Dedifferentiated amniotic fluid mesenchymal stem cell (primary cell): ENCODE measurements at regions not wholly inside any gene's neighbourhood (a gene's known extent, or its start where the extent isn't known, plus 50 kb on each side); places are given as distances from the start of the nearest gene placed in this dataset.
A peak's percentile ranks its signal among the peaks of the same experiment; 100 is the strongest.

Experiments used
- DNase-seq: peaks from one replicate; pipeline ENCODE4 v3.0.0-alpha.2; 2016; ENCODE audit errors: extremely low spot score

DNA sequence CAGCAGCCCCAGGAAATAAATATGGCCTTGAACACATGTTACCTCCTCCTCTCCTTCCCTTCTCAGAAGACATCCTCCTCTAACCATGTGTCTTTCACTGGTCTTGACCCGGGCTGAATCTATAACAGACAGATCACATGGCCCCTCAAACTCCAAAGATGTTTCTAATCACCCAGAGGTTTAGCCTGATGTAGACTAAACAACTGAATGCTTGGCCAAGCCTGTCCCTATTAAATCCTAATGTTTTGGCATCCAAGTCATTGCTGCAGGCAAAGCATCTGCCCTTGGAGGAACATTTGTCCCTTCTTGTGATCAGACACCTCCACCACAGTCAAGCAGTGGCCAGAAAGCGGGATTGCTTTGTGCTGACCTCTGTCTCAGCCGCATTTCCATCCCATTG lies 65.5 kb downstream of the ANKRD60 start:
- no peak for DNase-seq

GRCh38 chr20:58161192-58161591 lies 67.3 kb downstream of the ANKRD60 start:
- DNase-seq = no peak

DNA sequence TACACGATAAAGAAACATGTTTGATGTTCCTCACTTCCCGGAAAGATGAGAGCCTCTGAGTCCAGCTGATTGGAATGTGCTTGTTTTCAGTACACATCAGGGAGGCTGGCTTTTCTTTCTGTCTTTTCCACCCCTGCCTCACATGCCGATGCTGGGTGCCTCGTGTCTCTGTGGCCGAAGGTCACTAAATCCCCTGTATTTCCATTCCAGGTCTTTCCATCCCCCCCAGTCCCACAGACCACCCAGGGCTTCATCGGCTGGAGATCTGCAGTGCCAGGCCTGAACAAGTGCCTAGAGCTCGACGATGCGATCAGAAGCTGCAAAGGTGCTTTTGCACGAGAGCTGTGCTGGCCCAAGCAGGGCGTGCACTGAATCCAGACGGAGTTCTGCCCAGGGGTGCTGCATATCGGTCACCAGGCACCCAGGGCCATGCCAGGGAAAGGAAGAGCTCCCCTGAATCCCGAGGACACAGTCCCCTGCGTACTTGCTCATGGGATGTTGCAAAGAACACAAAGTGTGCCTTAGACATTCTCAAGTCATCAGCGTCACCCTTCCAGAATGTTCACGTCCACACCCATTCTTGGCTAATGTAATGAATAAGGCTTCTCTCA lies 67.9 kb downstream of the ANKRD60 start:
- peak; percentile 47 for DNase-seq

GRCh38 chr20:58155148-58155925 lies 73.1 kb downstream of the ANKRD60 start:
- DNase-seq = no peak

DNA sequence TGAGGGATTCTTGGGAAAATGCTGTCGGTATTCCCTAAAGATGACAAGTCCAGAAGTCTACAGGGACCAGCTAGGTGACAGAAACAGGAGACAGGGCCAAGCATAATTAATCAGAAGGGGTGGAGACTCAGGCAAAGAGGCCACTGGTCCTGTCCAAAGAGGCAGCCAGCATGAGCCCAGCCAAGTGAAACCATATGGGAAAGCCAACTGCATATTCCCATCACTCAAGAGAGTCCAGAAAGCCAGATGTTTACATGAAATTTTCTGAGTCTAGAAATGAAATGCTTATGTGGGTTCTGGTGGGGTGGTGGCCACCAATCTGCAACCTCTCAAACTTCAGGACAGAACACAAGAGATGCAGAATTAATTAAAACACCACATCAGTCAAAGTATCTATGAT lies 74.3 kb downstream of the ANKRD60 start:
- no peak for DNase-seq

GRCh38 chr20:58153121-58153520 lies 75.3 kb downstream of the ANKRD60 start:
- DNase-seq = no peak

GRCh38 chr20:58150772-58151171 lies 77.7 kb downstream of the ANKRD60 start:
- no peak for DNase-seq

DNA sequence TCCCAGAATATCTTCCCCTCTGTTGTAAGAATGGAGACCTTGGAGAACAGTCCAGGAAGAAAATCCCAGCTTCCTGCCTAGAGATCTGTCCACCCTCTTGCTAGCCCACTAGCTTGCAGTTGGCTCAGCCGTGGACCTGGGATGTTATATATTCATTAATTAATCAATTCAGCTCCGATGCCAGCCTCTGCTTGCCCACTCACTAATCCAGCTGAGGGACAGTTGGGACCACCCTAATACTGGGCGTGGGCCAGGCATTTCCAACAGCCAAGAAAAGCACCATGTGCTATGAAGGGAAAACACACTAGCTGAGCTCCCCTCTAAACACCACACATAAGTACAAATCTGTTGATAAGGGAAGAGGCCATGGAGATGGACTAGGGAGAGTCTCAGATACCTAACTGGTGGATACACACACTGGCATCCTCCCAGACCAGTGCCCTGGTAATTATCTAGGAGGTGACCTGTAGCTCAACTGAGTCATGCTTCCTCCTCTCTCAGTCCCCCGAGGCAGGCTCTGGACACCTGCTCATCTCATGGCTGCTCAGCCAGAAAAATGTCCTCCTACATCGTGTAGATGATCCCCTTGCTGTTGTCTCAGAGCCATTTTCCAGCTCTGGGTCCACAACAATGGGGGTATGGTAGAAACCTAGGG lies 78.9 kb downstream of the ANKRD60 start:
- DNase-seq = no peak

DNA sequence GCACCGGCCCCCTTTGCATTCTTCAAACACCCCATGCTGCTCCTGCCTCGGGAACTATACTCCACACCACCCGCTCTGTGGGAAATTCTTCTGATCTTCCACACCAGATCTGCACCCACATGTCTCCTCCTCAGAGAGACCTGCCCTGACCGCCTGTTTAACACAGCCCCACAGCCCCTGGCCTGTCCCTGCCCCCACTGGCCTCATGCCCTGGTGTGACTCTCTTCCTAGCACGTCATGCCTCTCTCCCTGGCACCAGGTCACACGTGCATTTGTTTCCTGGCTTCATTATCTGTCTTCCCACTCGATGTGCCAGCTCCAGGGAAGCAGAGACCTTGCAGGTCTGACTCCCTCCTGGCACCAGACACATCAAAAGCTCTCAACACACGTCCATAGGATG lies 79.6 kb downstream of the ANKRD60 start:
- no peak for DNase-seq

DNA sequence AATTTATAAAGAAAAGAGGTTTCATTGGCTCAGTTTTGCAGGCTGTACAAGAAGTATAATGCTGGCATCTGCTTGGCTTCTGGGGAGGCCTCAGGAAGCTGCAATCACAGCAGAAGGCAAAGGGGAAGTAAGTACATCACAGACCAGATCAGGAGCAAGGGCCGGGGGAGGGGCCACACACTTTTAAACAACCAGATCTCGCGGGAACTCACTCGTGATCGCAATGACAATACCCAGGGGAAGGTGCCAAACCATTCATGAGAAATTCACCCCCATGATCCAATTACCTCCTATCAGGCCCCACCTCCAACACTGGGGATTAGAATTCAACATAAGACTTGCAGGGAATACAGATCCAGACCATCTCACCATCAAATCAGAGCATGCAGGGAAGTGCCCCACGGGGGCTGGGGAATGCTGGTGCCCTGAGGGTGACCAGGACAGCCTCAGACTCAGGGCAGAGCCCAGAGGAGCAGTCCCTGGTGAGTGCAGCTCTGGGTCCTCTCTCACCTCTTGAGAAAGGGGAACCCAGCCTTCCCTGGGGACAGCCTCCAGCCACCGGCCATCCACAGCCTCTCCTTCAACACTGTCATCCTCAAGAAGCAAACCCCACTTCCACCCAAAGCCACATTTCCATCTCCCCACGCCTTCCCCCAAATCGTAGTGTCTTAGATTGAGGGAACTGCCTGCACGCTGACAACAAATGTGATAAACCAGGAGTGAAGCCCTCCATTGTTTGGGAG lies 80.7 kb downstream of the ANKRD60 start:
- no peak for DNase-seq

- DNase-seq = no peak
Observed at GRCh38 chr20:58146746-58147140, 81.7 kb downstream of the ANKRD60 start.

DNA sequence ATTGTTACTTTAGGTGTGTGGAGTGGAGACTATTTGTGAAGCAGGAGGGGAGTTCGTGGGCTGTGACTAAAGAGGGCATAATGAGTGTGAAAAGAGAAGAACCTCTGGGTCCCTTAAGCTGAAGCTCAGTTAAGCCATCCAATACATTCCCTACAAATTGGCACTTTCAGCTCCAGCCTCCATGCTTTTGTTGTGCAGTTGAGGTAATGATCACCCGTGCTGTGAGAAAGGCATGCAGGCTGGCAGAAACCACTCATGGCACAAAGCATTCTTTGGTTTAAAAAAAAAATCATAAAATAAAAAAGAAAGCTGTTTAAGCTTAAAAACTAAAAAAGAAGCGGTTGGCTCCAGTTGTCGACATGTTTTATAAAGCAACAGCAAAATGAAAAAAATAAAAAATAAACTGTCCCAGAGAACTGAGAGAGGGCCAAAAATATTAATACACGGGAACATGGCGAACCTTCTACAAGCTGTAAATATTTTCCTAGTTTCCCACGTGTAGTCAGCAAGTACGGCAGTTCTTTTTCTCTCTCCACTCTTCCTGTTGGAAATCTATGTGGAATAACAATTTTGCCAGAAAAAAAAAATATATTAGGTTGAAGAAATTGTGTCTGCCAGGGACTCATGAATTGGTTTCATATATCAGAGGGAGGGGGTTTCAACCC lies 82.2 kb downstream of the ANKRD60 start:
- no peak for DNase-seq

- DNase-seq = no peak
Observed at GRCh38 chr20:58145506-58146080, 82.9 kb downstream of the ANKRD60 start.

DNA sequence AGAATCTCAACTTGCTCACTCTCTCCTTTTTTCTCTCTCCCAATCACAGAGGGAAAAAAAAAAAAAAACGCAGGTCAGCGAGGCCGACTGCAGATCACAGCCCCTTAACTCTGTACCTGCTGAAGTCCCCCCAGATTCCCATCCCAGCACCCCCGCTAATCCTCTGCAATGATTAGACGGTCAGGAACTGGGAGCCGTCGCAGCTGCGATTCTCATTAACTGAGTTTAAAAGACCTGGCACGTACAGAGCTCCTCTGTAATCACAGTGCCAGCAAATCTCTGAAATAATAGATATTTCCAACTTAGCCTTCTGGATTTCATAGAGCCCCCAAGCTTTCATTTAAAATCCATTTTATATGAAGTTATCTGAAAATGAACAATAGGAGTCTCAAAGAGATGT lies 84.4 kb downstream of the ANKRD60 start:
- DNase-seq = no peak

DNA sequence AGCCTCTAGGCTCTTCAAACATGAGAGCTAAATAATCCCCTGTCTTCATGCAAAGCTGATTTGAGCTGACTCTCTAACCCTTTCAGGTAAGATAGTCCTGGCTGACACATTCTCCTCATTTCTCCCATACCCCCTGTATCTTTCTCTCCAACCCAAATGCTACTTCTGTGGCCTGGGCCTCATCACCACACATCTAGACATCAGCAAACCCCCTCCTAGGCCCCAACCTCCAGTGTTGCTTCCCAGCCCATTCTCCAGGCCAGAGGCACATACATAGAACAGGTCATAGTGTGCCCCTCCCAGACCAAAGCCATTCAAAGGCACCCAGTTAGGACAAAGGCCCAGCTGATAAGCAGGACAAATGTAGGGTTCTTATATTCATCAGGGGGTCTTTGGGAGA lies 84.9 kb downstream of the ANKRD60 start:
- no peak for DNase-seq

- DNase-seq = no peak
Observed at GRCh38 chr20:58142843-58143185, 85.6 kb downstream of the ANKRD60 start.

DNA sequence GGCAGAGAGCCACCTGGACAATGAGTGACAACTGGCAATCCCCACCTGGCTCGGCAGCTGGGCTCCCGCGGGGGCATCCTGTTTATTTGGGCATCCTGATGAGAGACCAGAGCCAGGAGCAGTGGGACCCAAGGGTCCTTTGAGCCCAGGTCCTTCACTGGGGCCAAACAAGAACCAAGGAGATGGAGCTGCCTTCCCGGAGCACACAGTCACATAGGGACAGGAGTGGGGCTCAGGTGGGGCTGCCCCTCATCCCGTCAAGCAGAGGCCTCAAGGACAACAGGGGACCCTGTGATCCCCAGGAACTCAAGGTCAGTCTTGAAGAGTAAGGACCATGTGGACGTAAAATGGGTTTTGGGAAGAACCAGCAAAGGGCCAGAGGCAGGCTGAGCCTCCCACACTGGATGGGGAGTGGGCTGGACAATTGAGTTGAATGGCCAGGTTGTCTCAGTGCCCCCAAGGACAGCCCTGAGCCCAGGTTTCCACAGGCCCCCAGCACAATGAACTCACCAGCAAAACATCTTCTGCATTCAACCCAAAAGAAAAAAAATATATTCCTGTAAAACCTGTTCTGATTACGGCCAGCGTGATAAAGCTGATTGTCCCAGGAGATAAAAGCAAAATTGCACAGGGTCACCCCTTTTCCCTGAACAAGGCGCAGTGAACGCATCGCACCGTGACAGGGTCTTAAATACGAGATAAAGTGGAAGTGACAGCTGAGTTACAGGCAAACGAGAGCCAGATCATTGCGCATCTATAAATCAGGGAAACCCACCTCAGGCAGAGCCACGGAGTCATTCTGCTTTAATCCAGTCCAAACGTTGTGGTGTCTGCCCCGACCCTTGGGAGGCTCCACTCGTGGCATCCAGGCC lies 86.2 kb downstream of the ANKRD60 start:
- no peak for DNase-seq

- no peak for DNase-seq
Observed at GRCh38 chr20:58141496-58141895, 87.0 kb downstream of the ANKRD60 start.

DNA sequence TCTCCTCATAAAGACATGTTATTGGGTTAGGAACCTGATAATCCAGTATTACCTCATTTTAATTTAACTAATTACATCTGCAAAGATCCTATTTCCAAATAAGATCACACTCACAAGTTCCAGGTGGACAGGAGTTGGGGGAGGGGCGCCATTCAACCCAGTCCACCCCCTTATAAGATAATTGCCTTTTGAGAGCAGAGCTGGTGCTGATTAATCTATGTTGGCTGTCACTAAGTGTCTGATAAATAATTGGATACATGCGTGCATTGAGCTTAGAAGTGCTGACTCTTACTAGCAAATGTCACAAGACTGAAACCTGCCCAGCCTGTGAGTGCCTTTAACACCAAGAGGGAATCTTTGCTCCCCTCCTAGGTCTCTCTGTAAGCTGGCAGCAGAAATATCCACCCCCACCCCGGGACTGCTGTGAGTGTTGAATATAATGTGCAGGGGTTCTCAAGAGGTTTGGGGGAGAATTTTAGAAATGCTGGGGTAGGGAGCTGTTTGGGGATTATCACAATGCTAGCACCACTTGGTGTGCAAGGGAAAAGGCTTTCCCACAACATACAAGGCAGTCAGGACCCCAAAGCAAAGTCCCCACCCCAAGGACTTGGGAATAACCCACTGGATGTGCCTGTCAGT lies 87.5 kb downstream of the ANKRD60 start:
- no peak for DNase-seq
